IMR-90 (cell line): ENCODE measurements at regions not wholly inside any gene's neighbourhood (a gene's known extent, or its start where the extent isn't known, plus 50 kb on each side); places are given as distances from the start of the nearest gene placed in this dataset.

Experiments used
- ATAC-seq: fragments of 200-7000 bp; cut with Tn5 transposase; 2 replicates; pipeline ENCODE4 v1.9.1; 2020; ENCODE audit warnings: low read depth, mild to moderate bottlenecking, moderate library complexity
- BruUV-seq: library from RNA; stranded (reverse); fragments of 400-500 nt; replicated peaks from 2 replicates; lab custom pipeline; 2021; lab: Mats Ljungman, UMichigan
- CTCF ChIA-PET: fragments of 300-600 bp; formaldehyde crosslinking; extraction: SDS; loops from one replicate; lab custom pipeline; 2021; ENCODE audit warnings: antibody characterized with exemption; lab: Yijun Ruan, JAX
- POLR2A ChIA-PET: fragments of 300-600 bp; sonication (Branson Sonifier 250); formaldehyde crosslinking; loops from one replicate; lab custom pipeline; 2022; ENCODE audit warnings: antibody characterized with exemption; ENCODE audit not compliant: unreplicated experiment; lab: Charles Lee
- DNase-seq: peaks from one replicate; pipeline ENCODE4 v3.0.0; 2013
- H2AFZ ChIP-seq: replicated peaks from 2 replicates; pipeline ENCODE3; 2013; ENCODE audit warnings: low read length, mild to moderate bottlenecking; ENCODE audit not compliant: poor library complexity
- H2AK5ac ChIP-seq: 2 replicates; pipeline ENCODE4 v1.6.1; 2013; ENCODE audit warnings: low read depth, low read length, inconsistent platforms
- H2AK9ac ChIP-seq: replicated peaks from 2 replicates; pipeline ENCODE3; 2013; ENCODE audit warnings: mild to moderate bottlenecking, low read depth, low read length, moderate library complexity; ENCODE audit not compliant: poor library complexity
- H2BK120ac ChIP-seq: 2 replicates; pipeline ENCODE4 v1.6.1; 2013; ENCODE audit warnings: low read depth, low read length, inconsistent platforms
- H2BK15ac ChIP-seq: 3 replicates; pipeline ENCODE4 v1.6.1; 2013; ENCODE audit warnings: low read depth, low read length, inconsistent platforms
- H2BK20ac ChIP-seq: 2 replicates; pipeline ENCODE4 v1.6.1; 2013; ENCODE audit warnings: low read depth, mild to moderate bottlenecking, inconsistent platforms, low read length, moderate library complexity
- H2BK5ac ChIP-seq: 2 replicates; pipeline ENCODE4 v1.6.1; 2013; ENCODE audit warnings: mild to moderate bottlenecking, low read depth, low read length, inconsistent platforms; ENCODE audit not compliant: poor library complexity, severe bottlenecking
- H3K14ac ChIP-seq: replicated peaks from 2 replicates; pipeline ENCODE4 v1.6.1; 2013; ENCODE audit warnings: low read depth, low read length, inconsistent platforms
- H3K18ac ChIP-seq: 2 replicates; pipeline ENCODE4 v1.6.1; 2013; ENCODE audit warnings: low read depth, low read length, control low read depth
- H3K23ac ChIP-seq: 2 replicates; pipeline ENCODE4 v1.6.1; 2013; ENCODE audit warnings: low read depth, low read length, inconsistent platforms
- H3K27ac ChIP-seq: 2 replicates; pipeline ENCODE4 v1.5.1; 2013; ENCODE audit warnings: mild to moderate bottlenecking, control low read depth, low read length; ENCODE audit not compliant: insufficient read depth
- H3K27me3 ChIP-seq: 2 replicates; pipeline ENCODE4 v1.6.1; 2013; ENCODE audit warnings: low read length; ENCODE audit not compliant: control insufficient read depth, insufficient read depth
- H3K36me3 ChIP-seq: 2 replicates; pipeline ENCODE4 v1.6.1; 2013; ENCODE audit warnings: low read length, mixed read lengths; ENCODE audit not compliant: control insufficient read depth, insufficient read depth
- H3K4ac ChIP-seq: 2 replicates; pipeline ENCODE4 v1.6.1; 2013; ENCODE audit warnings: low read depth, low read length, inconsistent platforms
- H3K4me1 ChIP-seq: 2 replicates; pipeline ENCODE4 v1.6.1; 2013; ENCODE audit warnings: low read length, mixed read lengths; ENCODE audit not compliant: control insufficient read depth, insufficient read depth
- H3K4me2 ChIP-seq: 2 replicates; pipeline ENCODE4 v1.6.1; 2013; ENCODE audit warnings: low read depth, mild to moderate bottlenecking, control low read depth, low read length, moderate library complexity
- H3K4me3 ChIP-seq: 2 replicates; pipeline ENCODE4 v1.5.1; 2013; ENCODE audit warnings: low read depth, mild to moderate bottlenecking, control low read depth, low read length, moderate library complexity; ENCODE audit not compliant: insufficient read depth
- H3K56ac ChIP-seq: 2 replicates; pipeline ENCODE4 v1.6.1; 2013; ENCODE audit warnings: low read length, inconsistent platforms; ENCODE audit not compliant: insufficient read depth; ENCODE audit errors: extremely low read depth
- H3K79me1 ChIP-seq, 2 experiments: 2 replicates each; pipeline ENCODE4 v1.6.1; 2013; ENCODE audit warnings: low read length in 2 of 2, inconsistent platforms in 1 of 2, low read depth in 1 of 2
- H3K9ac ChIP-seq: 2 replicates; pipeline ENCODE4 v1.6.1; 2013; ENCODE audit warnings: low read depth, low read length, control low read depth
- H3K9me1 ChIP-seq: 2 replicates; pipeline ENCODE4 v1.6.1; 2013; ENCODE audit warnings: low read length, inconsistent platforms; ENCODE audit not compliant: insufficient read depth
- H3K9me3 ChIP-seq: 2 replicates; pipeline ENCODE4 v1.6.1; 2013; ENCODE audit warnings: low read length; ENCODE audit not compliant: control insufficient read depth, insufficient read depth
- H4K20me1 ChIP-seq: 2 replicates; pipeline ENCODE4 v1.6.1; 2013; ENCODE audit warnings: low read length, inconsistent platforms; ENCODE audit not compliant: insufficient read depth
- H4K5ac ChIP-seq: 2 replicates; pipeline ENCODE4 v1.6.1; 2013; ENCODE audit warnings: mild to moderate bottlenecking, low read depth, low read length, control low read depth
- H4K8ac ChIP-seq, 2 experiments: 2 replicates each; pipeline ENCODE4 v1.6.1; 2013; ENCODE audit warnings: low read depth in 2 of 2, low read length in 2 of 2, control low read depth in 1 of 2, inconsistent platforms in 1 of 2
- H4K91ac ChIP-seq: 2 replicates; pipeline ENCODE4 v1.6.1; 2013; ENCODE audit warnings: low read depth, low read length, inconsistent platforms; ENCODE audit not compliant: insufficient read depth
- BHLHE40 ChIP-seq: fragments of 150-350 bp; IDR thresholded peaks from 2 replicates; pipeline ENCODE4 v1.6.1; 2016; ENCODE audit warnings: mild to moderate bottlenecking, low read depth, low read length
- CEBPB ChIP-seq: IDR thresholded peaks from 2 replicates; pipeline ENCODE4 v1.6.1; 2012; ENCODE audit warnings: low read depth, low read length, improper control_type of control experiment
- CHD1 ChIP-seq: IDR thresholded peaks from 2 replicates; pipeline ENCODE4 v1.6.1; 2012; ENCODE audit warnings: low read depth, low read length, improper control_type of control experiment
- CTCF ChIP-seq: conservative IDR thresholded peaks from 2 replicates; pipeline ENCODE4 v1.5.1; 2012; ENCODE audit warnings: mild to moderate bottlenecking, low read depth, low read length, improper control_type of control experiment
- ELK1 ChIP-seq: fragments of 150-350 bp; IDR thresholded peaks from 2 replicates; pipeline ENCODE4 v1.6.1; 2016; ENCODE audit warnings: low read depth, mild to moderate bottlenecking, low read length, moderate library complexity, borderline replicate concordance
- FOS ChIP-seq: fragments of 150-350 bp; IDR thresholded peaks from 2 replicates; pipeline ENCODE4 v1.6.1; 2016; ENCODE audit warnings: low read depth, low read length
- MAFK ChIP-seq: IDR thresholded peaks from 2 replicates; pipeline ENCODE4 v1.6.1; 2012; ENCODE audit warnings: low read depth, low read length, improper control_type of control experiment
- MAZ ChIP-seq: IDR thresholded peaks from 2 replicates; pipeline ENCODE4 v1.6.1; 2012; ENCODE audit warnings: low read depth, mild to moderate bottlenecking, low read length, improper control_type of control experiment, moderate library complexity, borderline replicate concordance
- MXI1 ChIP-seq: IDR thresholded peaks from 2 replicates; pipeline ENCODE4 v1.6.1; 2012; ENCODE audit warnings: low read depth, mild to moderate bottlenecking, low read length, moderate library complexity, borderline replicate concordance
- NFE2L2 ChIP-seq: fragments of 150-350 bp; IDR thresholded peaks from 2 replicates; pipeline ENCODE4 v1.6.1; 2016; ENCODE audit warnings: low read depth, mild to moderate bottlenecking, low read length
- POLR2A ChIP-seq: IDR thresholded peaks from 2 replicates; pipeline ENCODE4 v1.6.1; 2012; ENCODE audit warnings: mild to moderate bottlenecking, low read depth, low read length
- RAD21 ChIP-seq: IDR thresholded peaks from 2 replicates; pipeline ENCODE4 v1.6.1; 2012; ENCODE audit warnings: low read length, improper control_type of control experiment
- RCOR1 ChIP-seq: IDR thresholded peaks from 2 replicates; pipeline ENCODE4 v1.6.1; 2012; ENCODE audit warnings: mild to moderate bottlenecking, low read length, improper control_type of control experiment; ENCODE audit not compliant: insufficient replicate concordance
- RFX5 ChIP-seq: IDR thresholded peaks from 2 replicates; pipeline ENCODE4 v1.8.0; 2012; ENCODE audit warnings: low read depth, mild to moderate bottlenecking, low read length, moderate library complexity
- SMC3 ChIP-seq: fragments of 150-350 bp; IDR thresholded peaks from 2 replicates; pipeline ENCODE4 v1.6.1; 2016; ENCODE audit warnings: low read depth, mild to moderate bottlenecking, antibody characterized with exemption, low read length, moderate library complexity
- USF2 ChIP-seq: fragments of 150-350 bp; IDR thresholded peaks from 2 replicates; pipeline ENCODE4 v1.6.1; 2017; ENCODE audit warnings: mild to moderate bottlenecking, antibody characterized with exemption, low read length, low read depth
- WGBS, 2 experiments: methylation state at CpG; one replicate each; pipeline versions ENCODE4 v1.1.5 to v1.1.7; 2013; ENCODE audit warnings: missing lambda C conversion rate in 2 of 2; ENCODE audit not compliant: insufficient read length in 1 of 2; ENCODE audit errors: extremely low coverage in 2 of 2; 5-methylcytosine and 5-hydroxymethylcytosine counted together
- dilution Hi-C: fragments of 300-500 bp; cut with HindIII; formaldehyde crosslinking; loops from one replicate; pipeline ENCODE4 v1.14.3; 2018; ENCODE audit warnings: low sequenced_read_pairs; ENCODE audit not compliant: unreplicated experiment
- in situ Hi-C: fragments of 300-500 bp; cut with MboI; formaldehyde crosslinking; loops from 3 replicates; pipeline ENCODE4 v1.14.3; 2019; ENCODE audit warnings: low sequenced_read_pairs, inconsistent platforms, mixed read lengths
- intact Hi-C: fragments of 100-400 bp; cut with micrococcal nuclease; formaldehyde crosslinking; loops from 2 replicates; pipeline ENCODE4 v1.10.0; 2022

GRCh38 chr3:181622365-181622764 is 89.4 kb upstream of the SOX2 start:
- no peak overlapping the region for H3K4me2 ChIP-seq
- H3K9me1 ChIP-seq = no peaks in the 10 kb centered on the region
- no peak overlapping the region for H3K4me3 ChIP-seq
- H2AK9ac ChIP-seq = no peak overlapping the region
- H2BK120ac ChIP-seq = no peak overlapping the region
- H3K23ac ChIP-seq = no peak overlapping the region
- H4K5ac ChIP-seq = no peak overlapping the region
- H2BK20ac ChIP-seq = no peak overlapping the region
- H3K27ac ChIP-seq = no peak overlapping the region
- H2BK15ac ChIP-seq = no peak overlapping the region
- no peaks in the 10 kb centered on the region for H3K79me1 ChIP-seq
- no peaks in the 10 kb centered on the region for H4K20me1 ChIP-seq
- BruUV-seq = no TSS peak
- no peak overlapping the region for H3K14ac ChIP-seq
- H3K36me3 ChIP-seq = no peaks in the 10 kb centered on the region
- CTCF ChIA-PET = interaction anchor here (0.6 kb wide), 1 partner anchor 208 kb away, joined by 5 read pairs; no protein-coding TSS in a partner anchor
- H4K91ac ChIP-seq = no peak overlapping the region
- H3K9me3 ChIP-seq = peaks cover 2% of the 10 kb centered on the region; the same call in 1 of the 2 replicates
- H3K9ac ChIP-seq = no peak overlapping the region
- ATAC-seq (no peak), DNase-seq (no peak)
- TF ChIP-seq POLR2A (no peak), CEBPB (no peak), CHD1 (no peak), RFX5 (no peak), RCOR1 (no peak), MXI1 (no peak), ELK1 (no peak), NFE2L2 (no peak), SMC3 (no peak), MAZ (no peak), USF2 (no peak), FOS (no peak), RAD21 (no peak), MAFK (no peak), CTCF (no peak), BHLHE40 (no peak)
- dilution Hi-C loops = no loop called here
- H3K27me3 ChIP-seq = no peaks in the 10 kb centered on the region
- in situ Hi-C loops = no loop called here
- H2AK5ac ChIP-seq = no peak overlapping the region
- intact Hi-C loops = no loop called here
- H2AFZ ChIP-seq = no peak overlapping the region
- no peak overlapping the region for H3K4ac ChIP-seq
- no peaks in the 10 kb centered on the region for H3K4me1 ChIP-seq
- no peak overlapping the region for H4K8ac ChIP-seq
- POLR2A ChIA-PET = interaction anchor here (0.6 kb wide), 1 partner anchor 15 kb away, joined by 4 read pairs; no protein-coding TSS in a partner anchor
- 40% methylated on average over 2 of the region's 6 CpGs; no CpG with 5 or more reads in 1 of the 2 experiments for WGBS, 2 experiments
- no peak overlapping the region for H3K18ac ChIP-seq
- H3K56ac ChIP-seq = no peak overlapping the region
- H2BK5ac ChIP-seq = no peak overlapping the region
